Endothelial cell of umbilical vein (primary cell): ENCODE measurements at regions not wholly inside any gene's neighbourhood (a gene's known extent, or its start where the extent isn't known, plus 50 kb on each side); places are given as distances from the start of the nearest gene placed in this dataset.

Experiments
- CTCF ChIP-seq, 2 donors: IDR thresholded peaks; 1 replicate in 1 of 2; 2 replicates in 1 of 2; pipeline ENCODE4 v1.5.1; 2011; ENCODE audit warnings: low read length in 2 of 2, mild to moderate bottlenecking in 2 of 2, moderate library complexity in 2 of 2, control low read depth in 1 of 2, inconsistent platforms in 1 of 2, low read depth in 1 of 2; ENCODE audit not compliant: insufficient read depth in 1 of 2; ENCODE audit errors: extremely low read depth in 1 of 2
- EZH2 ChIP-seq: IDR thresholded peaks from 2 replicates; pipeline ENCODE4 v1.6.1; 2012; ENCODE audit warnings: borderline replicate concordance, low read depth, mild to moderate bottlenecking, moderate library complexity, low read length, inconsistent platforms; ENCODE audit not compliant: severe bottlenecking

DNA sequence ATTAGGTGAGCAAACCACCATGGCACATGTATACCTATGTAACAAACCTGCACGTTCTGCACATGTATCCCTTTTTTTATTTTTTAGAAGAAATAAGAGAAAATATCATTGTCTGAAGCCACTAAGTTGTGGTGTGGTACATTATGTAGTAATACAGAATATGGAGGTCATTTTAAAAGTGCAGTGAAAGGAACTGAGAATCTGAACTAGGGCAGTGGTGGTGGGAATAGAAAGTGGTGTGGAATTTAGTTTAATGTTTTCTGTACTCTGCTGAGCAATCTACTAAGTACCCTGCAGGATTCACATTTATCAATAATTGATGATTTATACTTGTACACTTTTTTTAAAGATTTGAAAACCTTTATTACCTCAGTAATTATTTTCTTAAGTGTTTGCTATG is 283.5 kb downstream of the CHL1 start:
- no peak for TF ChIP-seq CTCF (IDR thresholded peaks at IDR 0.05; ENCODE audit: extremely low read depth in 1 of 2, insufficient read depth in 1 of 2, low read depth in 1 of 2, low read length in 2 of 2)
- no peak for TF ChIP-seq EZH2
